Fibroblast of the aortic adventitia (primary cell): ENCODE measurements at regions not wholly inside any gene's neighbourhood (a gene's known extent, or its start where the extent isn't known, plus 50 kb on each side); places are given as distances from the start of the nearest gene placed in this dataset.

Experiments
- DNase-seq: peaks from one replicate; pipeline ENCODE4 v3.0.0-alpha.2; 2010; ENCODE audit warnings: low read depth
- H3K4me3 ChIP-seq: 2 replicates; pipeline ENCODE4 v1.5.1; 2011; ENCODE audit warnings: low read depth, mild to moderate bottlenecking, control low read depth, low read length, moderate library complexity
- TF ChIP-seq, protein P1 (sequence below): IDR thresholded peaks from 2 replicates; pipeline ENCODE4 v1.5.1; 2011; ENCODE audit warnings: mild to moderate bottlenecking, low read length, control low read depth, inconsistent platforms; ENCODE audit not compliant: insufficient read depth

DNA sequence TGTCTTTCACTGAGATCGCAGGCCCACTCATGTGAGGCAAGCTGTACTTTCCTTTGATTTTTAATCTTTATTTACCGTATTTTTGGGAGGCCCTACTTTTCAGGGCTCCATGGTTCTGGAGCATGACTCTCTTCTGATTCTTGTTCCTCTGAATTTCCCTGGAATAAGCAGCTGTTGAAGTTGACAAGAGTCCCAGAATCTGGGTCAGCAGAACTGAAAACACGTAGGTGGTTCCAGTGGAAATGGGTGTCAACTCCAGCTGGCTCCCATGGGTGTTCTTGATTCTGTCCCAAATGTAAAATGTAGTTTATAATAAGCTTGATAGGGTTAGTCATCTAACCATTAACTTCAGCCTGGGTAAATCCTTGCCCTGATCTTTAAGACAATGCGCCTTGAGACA lies 409.4 kb downstream of the GATA3 start:
- H3K4me3 ChIP-seq = no peak overlapping the region
- DNase-seq = peak; percentile 3
- TF ChIP-seq, protein P1, sequence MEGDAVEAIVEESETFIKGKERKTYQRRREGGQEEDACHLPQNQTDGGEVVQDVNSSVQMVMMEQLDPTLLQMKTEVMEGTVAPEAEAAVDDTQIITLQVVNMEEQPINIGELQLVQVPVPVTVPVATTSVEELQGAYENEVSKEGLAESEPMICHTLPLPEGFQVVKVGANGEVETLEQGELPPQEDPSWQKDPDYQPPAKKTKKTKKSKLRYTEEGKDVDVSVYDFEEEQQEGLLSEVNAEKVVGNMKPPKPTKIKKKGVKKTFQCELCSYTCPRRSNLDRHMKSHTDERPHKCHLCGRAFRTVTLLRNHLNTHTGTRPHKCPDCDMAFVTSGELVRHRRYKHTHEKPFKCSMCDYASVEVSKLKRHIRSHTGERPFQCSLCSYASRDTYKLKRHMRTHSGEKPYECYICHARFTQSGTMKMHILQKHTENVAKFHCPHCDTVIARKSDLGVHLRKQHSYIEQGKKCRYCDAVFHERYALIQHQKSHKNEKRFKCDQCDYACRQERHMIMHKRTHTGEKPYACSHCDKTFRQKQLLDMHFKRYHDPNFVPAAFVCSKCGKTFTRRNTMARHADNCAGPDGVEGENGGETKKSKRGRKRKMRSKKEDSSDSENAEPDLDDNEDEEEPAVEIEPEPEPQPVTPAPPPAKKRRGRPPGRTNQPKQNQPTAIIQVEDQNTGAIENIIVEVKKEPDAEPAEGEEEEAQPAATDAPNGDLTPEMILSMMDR = no peak

DNA sequence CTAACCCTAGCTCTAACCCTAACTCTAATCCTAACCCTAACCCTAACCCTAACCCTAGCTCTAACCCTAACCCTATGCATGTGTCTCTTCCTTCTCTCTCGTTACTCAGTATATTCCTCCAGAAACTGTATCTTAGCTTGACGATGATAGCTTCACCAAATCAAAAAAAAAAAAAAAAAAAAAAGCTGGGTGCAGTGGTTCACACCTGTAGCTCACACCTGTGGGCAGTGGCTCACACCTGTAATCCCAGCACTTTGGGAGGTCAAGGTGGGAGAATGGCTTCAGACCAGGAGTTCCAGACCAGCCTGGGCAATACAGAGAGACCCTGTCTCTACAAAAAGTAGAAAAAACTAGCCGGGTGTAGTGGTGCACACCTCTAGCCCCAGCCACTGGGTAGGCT lies 414.0 kb downstream of the GATA3 start:
- TF ChIP-seq, protein P1 = no peak
- no peak for DNase-seq
- no peak overlapping the region for H3K4me3 ChIP-seq

DNA sequence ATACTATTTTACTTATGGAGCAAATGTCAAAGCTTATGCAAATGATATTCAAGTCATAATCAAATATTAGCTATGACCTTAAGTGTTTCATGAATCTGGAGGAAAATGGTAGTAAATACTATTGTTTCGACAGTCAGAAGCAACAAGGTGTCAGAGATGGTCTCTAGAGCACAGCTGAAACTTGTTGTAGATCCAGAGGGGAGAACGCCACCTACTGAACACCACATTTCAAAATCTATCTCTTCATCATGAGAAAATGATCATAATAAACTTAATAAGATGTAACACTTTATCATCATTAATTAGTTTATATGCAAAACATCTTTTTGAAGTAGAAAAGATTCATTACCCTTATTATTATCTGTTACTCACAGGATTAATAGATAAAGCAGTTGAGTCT lies 418.7 kb downstream of the GATA3 start:
- TF ChIP-seq, protein P1 = no peak
- H3K4me3 ChIP-seq = no peak overlapping the region
- peak; percentile 28 for DNase-seq

DNA sequence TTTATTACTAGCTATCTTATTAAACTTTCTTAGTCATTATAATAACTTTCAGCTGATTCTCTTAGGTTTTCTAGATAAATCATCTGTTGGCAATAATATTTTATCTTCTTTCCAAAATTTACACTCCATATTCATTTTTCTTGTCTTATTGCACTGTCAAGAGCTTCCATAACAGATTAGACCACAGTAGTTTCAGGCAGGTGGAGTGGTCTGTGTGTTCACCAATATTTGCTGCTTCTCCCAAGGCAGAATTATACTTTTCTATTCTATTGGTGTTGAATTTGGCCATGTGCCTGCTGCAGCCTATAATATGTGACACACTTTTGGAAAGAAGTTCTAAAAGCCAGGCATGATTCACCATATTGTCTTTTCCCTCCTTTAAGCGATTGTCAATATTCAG lies 422.8 kb downstream of the GATA3 start:
- H3K4me3 ChIP-seq = no peak overlapping the region
- no peak for DNase-seq
- TF ChIP-seq, protein P1 = no peak

DNA sequence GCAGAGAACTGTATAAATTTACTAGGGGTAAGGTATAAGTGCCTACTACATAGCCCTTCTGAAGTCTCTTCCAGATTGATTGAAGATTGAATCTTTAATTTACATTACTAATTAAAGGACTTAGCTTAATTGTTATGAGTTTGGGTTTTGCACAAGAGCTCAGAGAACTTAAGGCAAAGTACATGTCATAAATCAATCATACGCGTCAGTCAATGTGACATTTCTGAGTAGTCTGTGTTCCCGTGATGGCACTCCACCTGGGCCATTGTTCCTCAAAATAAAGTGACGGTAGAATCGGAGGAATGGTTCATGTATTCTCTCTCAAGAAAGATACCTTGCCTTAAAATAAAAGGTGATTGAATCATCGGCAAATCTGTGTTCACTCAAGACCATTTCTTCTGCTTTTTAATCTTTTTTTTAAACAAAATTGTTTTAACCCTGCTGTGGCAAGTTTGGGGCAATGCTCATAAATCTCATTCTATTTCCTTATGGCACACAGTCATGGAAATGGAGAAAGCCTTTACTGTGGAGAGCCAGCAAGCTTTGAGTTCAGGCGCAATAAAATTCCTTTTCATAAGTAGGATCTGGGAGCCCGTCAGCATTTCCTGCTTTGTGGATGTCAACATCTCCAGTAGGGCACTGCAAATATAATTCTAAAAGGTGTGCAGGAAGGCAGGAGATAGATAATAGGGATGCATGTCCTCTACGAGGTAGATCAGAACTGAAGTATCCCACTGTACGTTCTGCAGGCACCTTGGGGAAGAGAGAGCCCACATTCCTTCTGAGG lies 427.4 kb downstream of the GATA3 start:
- DNase-seq = no peak
- H3K4me3 ChIP-seq = no peak overlapping the region
- TF ChIP-seq, protein P1 = no peak

DNA sequence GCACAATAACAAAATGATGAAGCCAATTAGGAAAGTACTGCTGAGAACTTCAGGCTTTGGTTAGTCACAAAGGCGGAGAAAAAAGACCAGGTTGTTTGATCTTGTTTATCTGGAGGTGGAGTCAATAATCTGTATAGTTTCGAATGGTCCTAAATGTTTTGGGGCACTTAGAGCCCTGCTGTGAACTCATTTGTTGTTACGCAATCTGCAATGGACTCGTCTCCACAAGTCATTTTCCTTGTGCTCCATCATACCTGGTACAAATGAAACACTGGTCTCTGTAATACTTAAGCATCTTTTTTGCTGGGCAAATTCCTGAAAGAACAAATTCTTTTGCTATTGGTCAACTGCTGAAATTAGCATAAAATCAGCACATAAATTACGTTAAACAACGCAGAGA lies 430.5 kb downstream of the GATA3 start:
- TF ChIP-seq, protein P1 = no peak
- H3K4me3 ChIP-seq = no peak overlapping the region
- no peak for DNase-seq

DNA sequence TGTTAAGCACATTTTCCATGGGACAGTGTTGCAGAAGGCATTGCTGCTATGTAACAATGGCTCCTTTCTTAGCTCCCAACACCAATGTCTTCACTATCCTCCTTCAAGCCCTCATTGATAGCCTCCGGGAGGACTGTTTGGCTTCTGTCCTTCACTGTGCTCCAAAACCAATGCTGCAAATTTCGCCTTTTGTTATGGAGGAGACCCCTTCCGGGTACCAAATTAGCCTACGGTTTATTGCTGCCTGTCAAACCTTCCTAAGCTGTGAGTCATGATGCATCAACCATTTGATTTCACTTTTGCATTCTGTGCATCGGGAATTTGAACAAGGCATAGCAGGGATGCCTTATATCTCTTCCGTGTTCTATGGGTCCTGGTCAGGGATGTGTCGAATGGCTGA lies 432.9 kb downstream of the GATA3 start:
- no peak for DNase-seq
- TF ChIP-seq, protein P1 = no peak
- H3K4me3 ChIP-seq = no peak overlapping the region
